ENCODE measurements at regions not wholly inside any gene's neighbourhood (a gene's known extent, or its start where the extent isn't known, plus 50 kb on each side); places are given as distances from the start of the nearest gene placed in this dataset.

GRCh38 chr12:127146991-127147718, 1119.8 kb upstream of the TMEM132C start:
- TF ChIP-seq POLR2AphosphoS5 (IDR thresholded peaks at IDR 0.05; ENCODE audit: low read depth) (no peak), CTCF (IDR thresholded peaks at IDR 0.05; ENCODE audit: insufficient read depth, low read length) (no peak), REST (IDR thresholded peaks at IDR 0.05; ENCODE audit: insufficient replicate concordance, low read depth) (no peak), SPI1 (IDR thresholded peaks at IDR 0.05; ENCODE audit: borderline replicate concordance, low read depth) (no peak)

Data from HL-60 (cell line).